Aorta (tissue), 5 donors: ENCODE measurements at regions not wholly inside any gene's neighbourhood (a gene's known extent, or its start where the extent isn't known, plus 50 kb on each side); places are given as distances from the start of the nearest gene placed in this dataset.

Experiments
- ATAC-seq: fragments of 200-7000 bp; cut with Tn5 transposase; one replicate; pipeline ENCODE4 v1.9.1; 2022; ENCODE audit warnings: moderate library complexity; ENCODE audit not compliant: low FRiP score
- DNase-seq, 2 donors: peaks; one replicate each; pipeline ENCODE4 v3.0.0-alpha.2; 2020
- H3K27ac ChIP-seq, 2 donors: one replicate each; pipeline ENCODE4 v1.5.1; 2013; ENCODE audit warnings: low read length in 2 of 2, mild to moderate bottlenecking in 2 of 2, moderate library complexity in 2 of 2, control low read depth in 1 of 2, inconsistent platforms in 1 of 2, low read depth in 1 of 2
- H3K27me3 ChIP-seq, 2 donors: one replicate each; pipeline ENCODE4 v1.6.1; 2013; ENCODE audit warnings: control low read depth in 1 of 2, low read length in 1 of 2, mild to moderate bottlenecking in 1 of 2, moderate library complexity in 1 of 2; ENCODE audit not compliant: insufficient read depth in 2 of 2, control insufficient read depth in 1 of 2
- H3K36me3 ChIP-seq, 2 donors: one replicate each; pipeline ENCODE4 v1.6.1; 2013; ENCODE audit warnings: control low read depth in 1 of 2, low read length in 1 of 2, mild to moderate bottlenecking in 1 of 2; ENCODE audit not compliant: insufficient read depth in 2 of 2, control insufficient read depth in 1 of 2
- H3K4me1 ChIP-seq, 2 donors: one replicate each; pipeline ENCODE4 v1.6.1; 2013; ENCODE audit warnings: low read length in 2 of 2, control low read depth in 1 of 2, mild to moderate bottlenecking in 1 of 2, moderate library complexity in 1 of 2; ENCODE audit not compliant: insufficient read depth in 2 of 2, control insufficient read depth in 1 of 2
- H3K4me3 ChIP-seq, 2 donors: one replicate each; pipeline ENCODE4 v1.5.1; 2013; ENCODE audit warnings: low read length in 2 of 2, control low read depth in 1 of 2, mild to moderate bottlenecking in 1 of 2
- H3K9me3 ChIP-seq: one replicate; pipeline ENCODE4 v1.6.1; 2013; ENCODE audit warnings: mild to moderate bottlenecking, low read length; ENCODE audit not compliant: control insufficient read depth
- WGBS, 2 donors: extraction: QIAGEN DNeasy Blood & Tissue Kit; methylation state at CpG; one replicate each; pipeline ENCODE4 v1.1.7; 2013; 5-methylcytosine and 5-hydroxymethylcytosine counted together
- intact Hi-C, 2 donors: fragments of 100-400 bp; cut with DNase I; formaldehyde crosslinking; loops; one replicate each; pipeline versions ENCODE4 v1.14.2 to v1.15.0; 2022
- donor health status: healthy with polysubstance abuse.
- donor health status: Bipolar disorder and iron deficiency.
- donor health status: DM: no; HTN: no; CAD: no.
- donor health status: DM: no; HTN: no; CAD: no.
- donor health status: DM: yes; HTN: yes; CAD: no.

DNA sequence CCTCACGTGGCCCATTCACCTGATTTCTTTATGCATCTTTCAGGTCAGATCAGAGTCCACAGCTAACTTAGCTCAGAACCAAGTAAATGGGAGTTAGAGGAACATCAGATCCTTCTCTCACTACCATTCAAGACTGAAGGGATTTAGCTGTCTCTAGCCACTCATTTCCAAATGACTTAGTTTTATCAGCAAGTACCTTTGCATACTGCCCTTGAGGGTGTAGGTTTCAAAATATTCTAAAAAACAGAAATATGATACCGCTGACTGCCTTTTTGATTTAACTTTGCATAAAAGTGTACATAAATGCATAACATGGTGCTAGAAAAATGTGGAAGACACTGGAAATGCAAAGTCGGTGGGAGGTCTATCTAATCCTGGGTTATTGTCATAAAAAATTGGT lies 500.6 kb upstream of the CHORDC1 start:
- H3K4me1 ChIP-seq, result no peaks in the 10 kb centered on the region
- intact Hi-C loops, result no loop called here
- no peak overlapping the region for H3K27ac ChIP-seq
- no peak overlapping the region for H3K4me3 ChIP-seq
- no peaks in the 10 kb centered on the region for H3K36me3 ChIP-seq
- ATAC-seq (no peak), DNase-seq (no peak)
- H3K27me3 ChIP-seq, result no peaks in the 10 kb centered on the region
- H3K9me3 ChIP-seq, result no peaks in the 10 kb centered on the region
- 94 to 98% methylated on average over 3 of the region's 3 CpGs for WGBS, 2 donors

DNA sequence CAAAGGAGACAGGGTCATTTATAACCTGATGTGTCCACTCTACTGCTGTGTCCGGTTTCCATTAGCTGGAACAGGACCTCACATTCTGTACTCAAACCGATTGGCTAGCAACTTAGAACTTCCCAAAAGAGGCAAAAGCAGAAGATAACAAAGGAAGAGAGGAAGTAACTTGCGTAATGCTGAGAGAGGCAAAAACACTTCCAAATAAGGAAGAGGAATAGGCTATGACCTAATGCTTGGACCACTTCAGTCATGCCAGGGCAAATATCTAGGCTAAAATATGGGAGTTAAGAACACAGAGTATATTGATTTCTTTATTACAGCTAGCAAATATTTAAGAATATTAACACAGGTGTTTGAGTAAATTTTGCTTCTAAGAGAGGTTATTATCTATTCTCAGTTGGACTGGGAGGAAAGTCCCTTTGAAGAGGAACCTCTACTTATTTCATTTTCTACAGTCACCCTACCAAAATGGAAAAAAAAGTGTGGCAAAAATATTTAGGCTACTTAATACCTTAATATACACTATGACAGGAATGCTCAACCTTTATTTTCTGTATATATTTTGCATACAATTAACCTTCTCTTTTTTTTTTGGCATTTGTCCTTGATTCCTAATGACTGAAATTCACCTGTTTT lies 499.8 kb upstream of the CHORDC1 start:
- Histone ChIP-seq H3K9me3 (no peaks in the 10 kb centered on the region), H3K27ac (no peak overlapping the region), H3K4me1 (no peaks in the 10 kb centered on the region), H3K27me3 (no peaks in the 10 kb centered on the region), H3K4me3 (no peak overlapping the region), H3K36me3 (no peaks in the 10 kb centered on the region)
- ATAC-seq (no peak), DNase-seq (no peak)
- 63% methylated on average over 3 of the region's 3 CpGs for WGBS, 2 donors
- intact Hi-C loops, result no loop called here

DNA sequence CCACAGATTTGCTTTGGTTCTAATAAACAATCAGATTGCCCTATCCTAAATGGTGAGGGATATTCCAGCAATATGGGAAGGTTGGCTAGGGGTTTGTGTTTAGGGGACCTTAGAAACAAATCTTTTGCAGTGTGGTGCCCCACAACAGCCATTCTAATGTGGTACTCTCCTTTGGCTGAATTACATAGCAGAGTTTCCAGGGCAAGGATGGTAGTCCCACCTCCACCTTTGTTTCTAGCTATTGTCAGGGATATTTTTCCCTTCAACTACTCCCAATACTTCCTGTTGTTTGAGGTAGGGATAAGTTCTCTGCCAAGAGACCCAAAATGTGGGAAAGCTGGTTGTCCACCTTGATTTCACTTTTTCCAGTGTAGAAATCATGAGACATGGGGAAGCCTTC lies 494.7 kb upstream of the CHORDC1 start:
- intact Hi-C loops, result no loop called here
- Histone ChIP-seq H3K4me3 (no peak overlapping the region), H3K27me3 (no peaks in the 10 kb centered on the region), H3K9me3 (no peaks in the 10 kb centered on the region), H3K27ac (no peak overlapping the region), H3K4me1 (no peaks in the 10 kb centered on the region), H3K36me3 (no peaks in the 10 kb centered on the region)
- no peak for ATAC-seq
- no peak for DNase-seq

DNA sequence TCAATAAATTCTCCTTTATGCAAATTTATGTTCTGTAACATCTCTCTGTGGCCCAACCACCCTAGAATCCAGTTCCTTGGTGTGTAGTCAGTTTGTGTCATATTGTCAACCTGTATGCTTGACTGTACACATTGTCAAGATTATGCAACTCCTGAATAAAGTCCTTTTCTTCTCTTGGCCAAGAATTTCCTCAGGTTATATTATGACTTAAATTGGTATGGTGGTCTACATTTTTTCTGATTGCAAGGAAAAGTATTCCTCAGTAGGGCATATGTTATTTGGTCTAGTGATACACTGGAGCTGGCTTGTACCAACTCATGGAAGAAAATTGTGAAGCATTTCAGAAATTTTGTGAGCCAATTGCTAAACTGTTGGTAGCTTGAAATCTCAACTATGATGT lies 482.8 kb upstream of the CHORDC1 start:
- Histone ChIP-seq H3K9me3 (no peaks in the 10 kb centered on the region), H3K27me3 (no peaks in the 10 kb centered on the region), H3K4me1 (no peaks in the 10 kb centered on the region), H3K36me3 (no peaks in the 10 kb centered on the region), H3K4me3 (no peak overlapping the region), H3K27ac (no peak overlapping the region)
- DNase-seq, result no peak
- ATAC-seq, result no peak
- intact Hi-C loops, result no loop called here

DNA sequence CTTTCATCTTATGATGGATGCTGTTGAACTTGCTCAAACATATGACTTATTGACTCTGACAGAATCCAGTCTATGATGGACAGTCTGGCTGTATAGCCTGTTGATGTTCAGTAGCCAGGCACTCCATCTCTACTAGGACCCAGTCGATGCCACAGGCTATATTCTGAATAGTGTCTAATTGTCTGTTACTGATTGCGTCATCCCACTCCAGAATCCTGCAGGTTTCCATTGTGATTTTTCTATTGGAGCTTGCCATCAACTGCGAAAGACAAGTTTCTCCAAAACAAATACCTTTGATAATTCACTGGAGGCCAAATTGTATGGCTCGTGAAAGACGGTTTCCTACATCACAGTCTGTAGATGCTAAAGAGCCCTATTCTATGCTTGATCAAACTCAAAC lies 481.7 kb upstream of the CHORDC1 start:
- H3K27ac ChIP-seq, result no peak overlapping the region
- DNase-seq (no peak), ATAC-seq (no peak)
- H3K27me3 ChIP-seq, result no peaks in the 10 kb centered on the region
- WGBS, 2 donors, result 46 to 49% methylated on average over 5 of the region's 5 CpGs
- H3K4me1 ChIP-seq, result no peaks in the 10 kb centered on the region
- intact Hi-C loops, result no loop called here
- H3K36me3 ChIP-seq, result no peaks in the 10 kb centered on the region
- H3K4me3 ChIP-seq, result no peak overlapping the region
- H3K9me3 ChIP-seq, result no peaks in the 10 kb centered on the region

DNA sequence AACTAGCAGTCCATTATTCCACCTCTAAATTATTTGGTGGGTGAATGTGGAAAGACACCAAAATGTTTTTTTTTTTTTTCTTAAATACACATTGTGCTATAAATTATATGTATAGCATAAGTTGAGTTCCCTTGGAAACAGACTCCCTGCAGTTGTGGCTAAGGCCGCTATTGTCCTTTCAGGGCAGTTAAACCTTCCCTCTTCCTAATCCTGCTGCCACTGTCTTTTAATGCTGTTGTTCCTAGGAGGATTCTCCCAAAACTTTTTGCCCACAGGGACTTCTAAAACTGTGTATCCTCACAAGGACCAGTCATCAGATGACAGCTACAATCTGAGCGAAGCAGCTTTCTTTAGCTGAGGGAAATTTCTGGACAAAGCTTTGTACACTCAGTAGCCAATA lies 478.9 kb upstream of the CHORDC1 start:
- no peaks in the 10 kb centered on the region for H3K36me3 ChIP-seq
- intact Hi-C loops, result no loop called here
- H3K4me3 ChIP-seq, result no peak overlapping the region

DNA sequence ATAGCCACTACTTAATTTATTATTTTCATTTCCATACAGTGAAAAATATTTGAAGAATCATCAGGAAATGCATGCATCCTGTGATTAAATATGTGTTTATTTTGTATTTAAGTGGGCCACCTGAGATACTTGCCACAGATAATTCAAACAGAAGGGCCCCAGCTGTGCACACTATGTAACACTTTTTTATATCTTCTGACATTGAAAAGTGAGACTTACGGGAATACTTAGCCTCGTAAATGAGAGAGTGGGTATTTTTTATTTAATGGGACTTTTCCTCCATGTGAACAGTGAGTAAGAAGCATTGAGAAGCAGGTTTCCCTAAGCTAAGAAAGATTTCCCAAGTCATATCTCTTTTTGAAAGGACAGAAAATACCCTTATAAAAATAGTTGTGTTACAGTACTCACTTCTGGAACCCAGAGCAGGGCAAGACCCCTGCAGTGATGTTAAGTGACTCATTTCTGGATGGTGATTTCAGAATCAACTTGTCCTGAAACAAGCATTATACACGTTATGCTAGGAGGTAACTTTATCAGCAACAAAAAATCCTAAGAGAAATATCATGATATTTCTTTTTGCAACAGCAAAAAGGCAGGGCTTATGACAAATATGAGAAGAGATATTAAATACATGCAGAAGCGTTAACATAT lies 478.1 kb upstream of the CHORDC1 start:
- H3K36me3 ChIP-seq, result no peaks in the 10 kb centered on the region
- no peaks in the 10 kb centered on the region for H3K9me3 ChIP-seq
- no peak overlapping the region for H3K4me3 ChIP-seq
- ATAC-seq (no peak), DNase-seq (no peak)
- H3K27ac ChIP-seq, result no peak overlapping the region
- no peaks in the 10 kb centered on the region for H3K27me3 ChIP-seq
- no peaks in the 10 kb centered on the region for H3K4me1 ChIP-seq
- WGBS, 2 donors, result 25 to 26% methylated on average over 4 of the region's 4 CpGs
- intact Hi-C loops, result no loop called here

More for the DNA sequence above, 478.9 kb upstream of the CHORDC1 start:
- H3K27ac ChIP-seq, result no peak overlapping the region
- no peaks in the 10 kb centered on the region for H3K4me1 ChIP-seq
- ATAC-seq, result no peak
- WGBS, 2 donors, result 64 to 71% methylated on average over 2 of the region's 2 CpGs
- H3K27me3 ChIP-seq, result no peaks in the 10 kb centered on the region
- DNase-seq, result no peak
- H3K9me3 ChIP-seq, result no peaks in the 10 kb centered on the region

DNA sequence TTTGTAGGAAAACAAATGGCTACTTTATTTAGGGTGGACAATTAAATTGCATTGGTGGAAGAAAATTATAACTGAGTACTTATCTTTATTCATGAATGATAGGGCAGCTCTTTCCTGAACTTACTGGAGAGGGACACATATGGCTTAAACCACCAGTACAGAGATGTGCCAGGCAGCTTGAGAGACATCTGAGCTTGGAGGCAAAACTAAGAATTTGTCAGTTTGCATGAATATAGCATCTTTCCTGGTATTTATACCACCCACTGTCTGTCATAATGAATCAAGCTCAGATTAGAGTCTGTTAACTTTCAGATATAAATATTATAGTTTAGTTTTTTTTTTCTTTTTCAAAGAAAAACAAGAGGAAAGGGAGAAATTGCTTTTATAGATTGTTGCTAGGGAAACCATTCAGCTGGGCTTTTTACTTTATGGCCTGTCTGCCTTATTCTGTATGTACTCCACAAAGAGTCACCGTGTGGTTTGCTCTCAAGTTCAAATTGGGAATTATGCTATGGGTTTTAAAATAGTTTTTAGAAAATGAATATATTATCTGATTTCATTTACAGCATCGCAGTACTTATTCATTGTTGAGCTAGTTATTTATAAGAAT lies 477.0 kb upstream of the CHORDC1 start:
- Histone ChIP-seq H3K27ac (no peak overlapping the region), H3K9me3 (no peaks in the 10 kb centered on the region), H3K4me3 (no peak overlapping the region), H3K4me1 (no peaks in the 10 kb centered on the region), H3K27me3 (no peaks in the 10 kb centered on the region), H3K36me3 (no peaks in the 10 kb centered on the region)
- intact Hi-C loops, result no loop called here
- DNase-seq, result no peak
- 39 to 43% methylated on average over 2 of the region's 2 CpGs for WGBS, 2 donors
- no peak for ATAC-seq

DNA sequence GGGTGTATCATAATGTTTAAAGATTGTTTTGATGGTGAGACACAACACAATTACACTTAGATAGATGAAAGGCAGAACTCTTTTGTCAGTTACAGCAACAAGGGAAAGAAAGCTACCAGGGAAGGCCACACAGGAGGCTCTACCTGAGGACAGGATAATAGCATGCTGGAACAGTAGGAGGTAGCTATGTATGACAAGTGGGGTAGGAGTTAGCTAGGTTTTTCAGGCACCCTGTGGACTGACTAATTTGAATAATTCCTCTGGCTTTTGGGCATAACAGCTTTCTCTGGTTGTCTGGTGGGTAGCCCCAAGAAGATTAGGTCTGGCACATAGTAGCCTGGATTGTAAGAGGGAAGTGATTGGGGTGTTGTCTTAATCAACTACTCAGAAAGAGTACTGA lies 475.4 kb upstream of the CHORDC1 start:
- no peaks in the 10 kb centered on the region for H3K36me3 ChIP-seq
- no peak for DNase-seq
- no peak for ATAC-seq
- no peaks in the 10 kb centered on the region for H3K9me3 ChIP-seq
- intact Hi-C loops, result no loop called here
- no peaks in the 10 kb centered on the region for H3K27me3 ChIP-seq
- no peak overlapping the region for H3K27ac ChIP-seq
- no peaks in the 10 kb centered on the region for H3K4me1 ChIP-seq
- H3K4me3 ChIP-seq, result no peak overlapping the region
